ENCODE measurements at regions not wholly inside any gene's neighbourhood (a gene's known extent, or its start where the extent isn't known, plus 50 kb on each side); places are given as distances from the start of the nearest gene placed in this dataset.

- DNase-seq = no peak
- Histone ChIP-seq H3K4me3 (ENCODE audit: low read depth, low read length) (no peak overlapping the region), H3K9me3 (no peaks in the 10 kb centered on the region), H3K27me3 (replicated peaks; ENCODE audit: control insufficient read depth, insufficient read depth, low read length) (no peaks in the 10 kb centered on the region), H3K36me3 (ENCODE audit: control insufficient read depth, insufficient read depth, low read length) (no peaks in the 10 kb centered on the region), H3K4me1 (no peaks in the 10 kb centered on the region)
- no peaks in the 10 kb centered on the region for H3K9me3 Mint-ChIP-seq (ENCODE audit: unreplicated experiment)
- ChIA-PET POLR2A (no interaction called here), CTCF (no interaction called here)
- TF ChIP-seq CTCF (IDR thresholded peaks at IDR 0.05; ENCODE audit: insufficient read depth in 1 of 2, low read depth in 1 of 2, low read length in 1 of 2, severe bottlenecking in 1 of 2, unreplicated experiment in 1 of 2) = no peak
- intact Hi-C loops (cut with micrococcal nuclease; ENCODE audit: unreplicated experiment) = no loop called here
- H3K27me3 Mint-ChIP-seq (ENCODE audit: insufficient read depth, unreplicated experiment) = peaks cover 5% of the 10 kb centered on the region
- H3K27ac Mint-ChIP-seq (ENCODE audit: unreplicated experiment) = no peak overlapping the region
- no peak overlapping the region for H3K4me3 Mint-ChIP-seq (ENCODE audit: unreplicated experiment)
- no peaks in the 10 kb centered on the region for H3K4me1 Mint-ChIP-seq (ENCODE audit: low read depth, unreplicated experiment)
- BruUV-seq (replicated peaks) = no TSS peak
- no peaks in the 10 kb centered on the region for H3K36me3 Mint-ChIP-seq (ENCODE audit: insufficient read depth, unreplicated experiment)
Measured at GRCh38 chr3:36175113-36175812, 205.0 kb upstream of the STAC start.

GRCh38 chr3:36175916-36176461, 204.3 kb upstream of the STAC start:
- no peaks in the 10 kb centered on the region for H3K27me3 ChIP-seq (replicated peaks; ENCODE audit: control insufficient read depth, insufficient read depth, low read length)
- H3K9me3 ChIP-seq = no peaks in the 10 kb centered on the region
- no peaks in the 10 kb centered on the region for H3K4me1 ChIP-seq
- intact Hi-C loops (cut with micrococcal nuclease; ENCODE audit: unreplicated experiment) = no loop called here
- Mint-ChIP-seq H3K4me1 (ENCODE audit: low read depth, unreplicated experiment) (no peaks in the 10 kb centered on the region), H3K4me3 (ENCODE audit: unreplicated experiment) (no peak overlapping the region), H3K9me3 (ENCODE audit: unreplicated experiment) (no peaks in the 10 kb centered on the region), H3K36me3 (ENCODE audit: insufficient read depth, unreplicated experiment) (no peaks in the 10 kb centered on the region), H3K27me3 (ENCODE audit: insufficient read depth, unreplicated experiment) (peaks cover 5% of the 10 kb centered on the region), H3K27ac (ENCODE audit: unreplicated experiment) (no peak overlapping the region)
- no peak overlapping the region for H3K4me3 ChIP-seq (ENCODE audit: low read depth, low read length)
- BruUV-seq (replicated peaks) = no TSS peak
- ChIA-PET POLR2A (no interaction called here), CTCF (no interaction called here)
- H3K36me3 ChIP-seq (ENCODE audit: control insufficient read depth, insufficient read depth, low read length) = no peaks in the 10 kb centered on the region
- no peak for DNase-seq
- TF ChIP-seq CTCF (IDR thresholded peaks at IDR 0.05; ENCODE audit: insufficient read depth in 1 of 2, low read depth in 1 of 2, low read length in 1 of 2, severe bottlenecking in 1 of 2, unreplicated experiment in 1 of 2) = no peak

- no TSS peak for BruUV-seq (replicated peaks)
- no peak for TF ChIP-seq CTCF (IDR thresholded peaks at IDR 0.05; ENCODE audit: insufficient read depth in 1 of 2, low read depth in 1 of 2, low read length in 1 of 2, severe bottlenecking in 1 of 2, unreplicated experiment in 1 of 2)
- no peaks in the 10 kb centered on the region for H3K36me3 Mint-ChIP-seq (ENCODE audit: insufficient read depth, unreplicated experiment)
- H3K9me3 ChIP-seq = no peaks in the 10 kb centered on the region
- no peak overlapping the region for H3K4me3 Mint-ChIP-seq (ENCODE audit: unreplicated experiment)
- no peaks in the 10 kb centered on the region for H3K9me3 Mint-ChIP-seq (ENCODE audit: unreplicated experiment)
- no peak for DNase-seq
- H3K36me3 ChIP-seq (ENCODE audit: control insufficient read depth, insufficient read depth, low read length) = no peaks in the 10 kb centered on the region
- H3K27me3 Mint-ChIP-seq (ENCODE audit: insufficient read depth, unreplicated experiment) = peaks cover 10% of the 10 kb centered on the region
- no peak overlapping the region for H3K27ac Mint-ChIP-seq (ENCODE audit: unreplicated experiment)
- POLR2A ChIA-PET = no interaction called here
- CTCF ChIA-PET = no interaction called here
- intact Hi-C loops (cut with micrococcal nuclease; ENCODE audit: unreplicated experiment) = no loop called here
- no peaks in the 10 kb centered on the region for H3K27me3 ChIP-seq (replicated peaks; ENCODE audit: control insufficient read depth, insufficient read depth, low read length)
- H3K4me1 ChIP-seq = no peaks in the 10 kb centered on the region
- no peaks in the 10 kb centered on the region for H3K4me1 Mint-ChIP-seq (ENCODE audit: low read depth, unreplicated experiment)
- H3K4me3 ChIP-seq (ENCODE audit: low read depth, low read length) = no peak overlapping the region
Measured at GRCh38 chr3:36178018-36178417, 202.3 kb upstream of the STAC start.

Measured in Caco-2 (cell line).